ENCODE measurements at regions not wholly inside any gene's neighbourhood (a gene's known extent, or its start where the extent isn't known, plus 50 kb on each side); places are given as distances from the start of the nearest gene placed in this dataset.

GRCh38 chr7:101729241-101729883 is 88.1 kb upstream of the CUX1 start:
- no peak for TF ChIP-seq CTCF (IDR thresholded peaks at IDR 0.05; ENCODE audit: insufficient read depth, low read length, missing control alignments)
- no peak overlapping the region for H3K4me3 ChIP-seq (ENCODE audit: low read depth, low read length)
- POLR2A ChIA-PET, result interaction anchor here (0.6 to 1.3 kb wide), 3 partner anchors 11 to 251 kb away, joined by 3 to 4 read pairs (median 3); no protein-coding TSS in a partner anchor
- DNase-seq (ENCODE audit: low read depth, low spot score), result peak; percentile 40
- CTCF ChIA-PET, result interaction anchor here (1.2 to 2.4 kb wide), 5 partner anchors 14 to 508 kb away, joined by 3 to 14 read pairs (median 4); no protein-coding TSS in a partner anchor

GRCh38 chr7:101731502-101732084 is 85.8 kb upstream of the CUX1 start:
- CTCF ChIA-PET, result interaction anchor here (1.5 to 3.9 kb wide), 2 partner anchors 10 to 12 kb away, joined by 3 to 26 read pairs; no protein-coding TSS in a partner anchor
- no peak for TF ChIP-seq CTCF (IDR thresholded peaks at IDR 0.05; ENCODE audit: insufficient read depth, low read length, missing control alignments)

GRCh38 chr7:101733713-101734475 is 83.5 kb upstream of the CUX1 start:
- TF ChIP-seq CTCF (IDR thresholded peaks at IDR 0.05; ENCODE audit: insufficient read depth, low read length, missing control alignments), result no peak
- peak overlapping the region; percentile 23 for H3K4me3 ChIP-seq (ENCODE audit: low read depth, low read length)
- CTCF ChIA-PET, result interaction anchor here (1.8 to 3.9 kb wide), 2 partner anchors 10 to 131 kb away, joined by 4 to 26 read pairs; no protein-coding TSS in a partner anchor
- POLR2A ChIA-PET, result interaction anchor here (0.7 kb wide), 1 partner anchor 676 kb away, joined by 3 read pairs; no protein-coding TSS in a partner anchor
- no peak for DNase-seq (ENCODE audit: low read depth, low spot score)

More at GRCh38 chr7:101731502-101732084, 85.8 kb upstream of the CUX1 start:
- no peak for DNase-seq (ENCODE audit: low read depth, low spot score)
- no peak overlapping the region for H3K4me3 ChIP-seq (ENCODE audit: low read depth, low read length)
- POLR2A ChIA-PET, result interaction anchor here (0.5 kb wide), 1 partner anchor 12 kb away, joined by 3 read pairs; no protein-coding TSS in a partner anchor

- no peak overlapping the region for H3K4me3 ChIP-seq (ENCODE audit: low read depth, low read length)
- DNase-seq (ENCODE audit: low read depth, low spot score), result no peak
- POLR2A ChIA-PET, result no interaction called here
- no peak for TF ChIP-seq CTCF (IDR thresholded peaks at IDR 0.05; ENCODE audit: insufficient read depth, low read length, missing control alignments)
- CTCF ChIA-PET, result no interaction called here
Measured at GRCh38 chr7:101736084-101736483, 81.3 kb upstream of the CUX1 start.

GRCh38 chr7:101739775-101740398 is 77.5 kb upstream of the CUX1 start:
- ChIA-PET CTCF (no interaction called here), POLR2A (no interaction called here)
- no peak for DNase-seq (ENCODE audit: low read depth, low spot score)

More at GRCh38 chr7:101739775-101740398, 77.5 kb upstream of the CUX1 start:
- no peak for TF ChIP-seq CTCF (IDR thresholded peaks at IDR 0.05; ENCODE audit: insufficient read depth, low read length, missing control alignments)
- H3K4me3 ChIP-seq (ENCODE audit: low read depth, low read length), result no peak overlapping the region
